ENCODE measurements at regions not wholly inside any gene's neighbourhood (a gene's known extent, or its start where the extent isn't known, plus 50 kb on each side); places are given as distances from the start of the nearest gene placed in this dataset.
A peak's percentile ranks its signal among the peaks of the same experiment; 100 is the strongest.

GRCh38 chr6:105748737-105749161 is 337.4 kb upstream of the PRDM1 start:
- DNase-seq (no peak), ATAC-seq (no peak)
- H3K27me3 Mint-ChIP-seq = no peaks in the 10 kb centered on the region
- H3K4me1 Mint-ChIP-seq = peaks cover 51% of the 10 kb centered on the region
- H3K36me3 Mint-ChIP-seq = peaks cover 21% of the 10 kb centered on the region
- CTCF ChIA-PET = interaction anchor here (1.4 kb wide), 1 partner anchor 9 kb away, joined by 3 read pairs; no protein-coding TSS in a partner anchor
- H3K9me3 Mint-ChIP-seq (ENCODE audit: low read depth) = no peaks in the 10 kb centered on the region
- no peak overlapping the region for H3K4me3 Mint-ChIP-seq
- no peak overlapping the region for H3K27ac Mint-ChIP-seq

- ATAC-seq (no peak), DNase-seq (no peak)
- H3K9me3 Mint-ChIP-seq (ENCODE audit: low read depth) = no peaks in the 10 kb centered on the region
- peaks cover 24% of the 10 kb centered on the region for H3K36me3 Mint-ChIP-seq
- H3K27me3 Mint-ChIP-seq = no peaks in the 10 kb centered on the region
- H3K27ac Mint-ChIP-seq = no peak overlapping the region
- H3K4me1 Mint-ChIP-seq = peaks cover 58% of the 10 kb centered on the region
- CTCF ChIA-PET = interaction anchor here (1.3 to 1.4 kb wide), 2 partner anchors 9 to 10 kb away, joined by 3 to 4 read pairs; no protein-coding TSS in a partner anchor
- H3K4me3 Mint-ChIP-seq = no peak overlapping the region
These were observed 338.2 kb upstream of the PRDM1 start for GRCh38 chr6:105747823-105748405.

- CTCF ChIA-PET = interaction anchor here (1.1 kb wide), 1 partner anchor 315 kb away, joined by 3 read pairs; no protein-coding TSS in a partner anchor
- ATAC-seq = peak; percentile 28
These were observed 339.6 kb upstream of the PRDM1 start for GRCh38 chr6:105746509-105746908.

GRCh38 chr6:105746130-105746505 is 340.0 kb upstream of the PRDM1 start:
- Mint-ChIP-seq H3K9me3 (ENCODE audit: low read depth) (no peaks in the 10 kb centered on the region), H3K27me3 (no peaks in the 10 kb centered on the region), H3K4me3 (no peak overlapping the region), H3K36me3 (peaks cover 33% of the 10 kb centered on the region), H3K4me1 (peaks cover 57% of the 10 kb centered on the region), H3K27ac (peak overlapping the region; percentile 41)
- DNase-seq (no peak), ATAC-seq (no peak)
- CTCF ChIA-PET = interaction anchor here (0.8 to 1.1 kb wide), 2 partner anchors 100 to 314 kb away, joined by 3 read pairs; no protein-coding TSS in a partner anchor

More at GRCh38 chr6:105746509-105746908, 339.6 kb upstream of the PRDM1 start:
- peaks cover 56% of the 10 kb centered on the region for H3K4me1 Mint-ChIP-seq
- no peak overlapping the region for H3K4me3 Mint-ChIP-seq
- peak overlapping the region; percentile 41 for H3K27ac Mint-ChIP-seq
- H3K36me3 Mint-ChIP-seq = peaks cover 30% of the 10 kb centered on the region
- no peak for DNase-seq
- no peaks in the 10 kb centered on the region for H3K27me3 Mint-ChIP-seq
- H3K9me3 Mint-ChIP-seq (ENCODE audit: low read depth) = no peaks in the 10 kb centered on the region

GRCh38 chr6:105745464-105746129 is 340.5 kb upstream of the PRDM1 start:
- H3K36me3 Mint-ChIP-seq = peaks cover 33% of the 10 kb centered on the region
- CTCF ChIA-PET = interaction anchor here (0.8 to 1.1 kb wide), 2 partner anchors 99 to 314 kb away, joined by 3 read pairs; no protein-coding TSS in a partner anchor
- peak overlapping the region; percentile 84 for H3K27ac Mint-ChIP-seq
- ATAC-seq (peak; percentile 31), DNase-seq (no peak)
- no peak overlapping the region for H3K4me3 Mint-ChIP-seq
- H3K27me3 Mint-ChIP-seq = no peaks in the 10 kb centered on the region
- peaks cover 61% of the 10 kb centered on the region for H3K4me1 Mint-ChIP-seq
- no peaks in the 10 kb centered on the region for H3K9me3 Mint-ChIP-seq (ENCODE audit: low read depth)

- peaks cover 62% of the 10 kb centered on the region for H3K4me1 Mint-ChIP-seq
- DNase-seq (no peak), ATAC-seq (peak; percentile 59)
- peaks cover 35% of the 10 kb centered on the region for H3K36me3 Mint-ChIP-seq
- CTCF ChIA-PET = interaction anchor here (1.0 kb wide), 1 partner anchor 9 kb away, joined by 4 read pairs; no protein-coding TSS in a partner anchor
- no peak overlapping the region for H3K4me3 Mint-ChIP-seq
- peak overlapping the region; percentile 84 for H3K27ac Mint-ChIP-seq
- H3K9me3 Mint-ChIP-seq (ENCODE audit: low read depth) = no peaks in the 10 kb centered on the region
- H3K27me3 Mint-ChIP-seq = no peaks in the 10 kb centered on the region
These were observed 341.3 kb upstream of the PRDM1 start for GRCh38 chr6:105744815-105745214.

- Mint-ChIP-seq H3K4me3 (no peak overlapping the region), H3K27ac (no peak overlapping the region), H3K4me1 (peaks cover 64% of the 10 kb centered on the region), H3K9me3 (ENCODE audit: low read depth) (peaks cover 10% of the 10 kb centered on the region), H3K27me3 (no peaks in the 10 kb centered on the region), H3K36me3 (peaks cover 53% of the 10 kb centered on the region)
- ATAC-seq (no peak), DNase-seq (no peak)
- CTCF ChIA-PET = interaction anchor here (1.2 to 1.3 kb wide), 2 partner anchors 9 to 54 kb away, joined by 3 to 4 read pairs; no protein-coding TSS in a partner anchor
These were observed 338.2 kb upstream of the PREP start for GRCh38 chr6:105740946-105741645.

GRCh38 chr6:105739764-105740163 is 336.9 kb upstream of the PREP start:
- no peak for ATAC-seq
- H3K27ac Mint-ChIP-seq = no peak overlapping the region
- no peaks in the 10 kb centered on the region for H3K27me3 Mint-ChIP-seq
- DNase-seq = no peak
- H3K4me3 Mint-ChIP-seq = no peak overlapping the region
- peaks cover 56% of the 10 kb centered on the region for H3K4me1 Mint-ChIP-seq
- CTCF ChIA-PET = no interaction called here
- peaks cover 11% of the 10 kb centered on the region for H3K9me3 Mint-ChIP-seq (ENCODE audit: low read depth)
- peaks cover 62% of the 10 kb centered on the region for H3K36me3 Mint-ChIP-seq

- Mint-ChIP-seq H3K36me3 (peaks cover 48% of the 10 kb centered on the region), H3K4me1 (peaks cover 54% of the 10 kb centered on the region), H3K4me3 (no peak overlapping the region), H3K9me3 (ENCODE audit: low read depth) (peaks cover 14% of the 10 kb centered on the region), H3K27ac (no peak overlapping the region), H3K27me3 (no peaks in the 10 kb centered on the region)
- DNase-seq = no peak
- no peak for ATAC-seq
- CTCF ChIA-PET = interaction anchor here (1.4 to 3.0 kb wide), 2 partner anchors 92 to 352 kb away, joined by 3 to 17 read pairs; partner anchors contain the start of gene PRDM1
These were observed 330.8 kb upstream of the PREP start for GRCh38 chr6:105733556-105734162.

GRCh38 chr6:105728995-105729394 is 326.1 kb upstream of the PREP start:
- peaks cover 35% of the 10 kb centered on the region for H3K4me1 Mint-ChIP-seq
- ATAC-seq (no peak), DNase-seq (no peak)
- H3K9me3 Mint-ChIP-seq (ENCODE audit: low read depth) = peaks cover 2% of the 10 kb centered on the region
- H3K4me3 Mint-ChIP-seq = no peak overlapping the region
- CTCF ChIA-PET = interaction anchor here (1.0 kb wide), 1 partner anchor 357 kb away, joined by 3 read pairs; the partner anchor contains the start of gene PRDM1
- no peak overlapping the region for H3K27ac Mint-ChIP-seq
- peaks cover 17% of the 10 kb centered on the region for H3K36me3 Mint-ChIP-seq
- H3K27me3 Mint-ChIP-seq = no peaks in the 10 kb centered on the region

GRCh38 chr6:105726902-105727655 is 324.2 kb upstream of the PREP start:
- CTCF ChIA-PET = interaction anchor here (1.1 to 1.4 kb wide), 2 partner anchors 13 to 79 kb away, joined by 4 to 5 read pairs; no protein-coding TSS in a partner anchor
- H3K27ac Mint-ChIP-seq = no peak overlapping the region
- ATAC-seq (no peak), DNase-seq (no peak)
- no peaks in the 10 kb centered on the region for H3K27me3 Mint-ChIP-seq
- H3K36me3 Mint-ChIP-seq = peaks cover 17% of the 10 kb centered on the region
- peaks cover 27% of the 10 kb centered on the region for H3K4me1 Mint-ChIP-seq
- H3K4me3 Mint-ChIP-seq = no peak overlapping the region
- H3K9me3 Mint-ChIP-seq (ENCODE audit: low read depth) = peaks cover 2% of the 10 kb centered on the region

GRCh38 chr6:105714846-105715245 is 312.0 kb upstream of the PREP start:
- Mint-ChIP-seq H3K27ac (no peak overlapping the region), H3K27me3 (no peaks in the 10 kb centered on the region), H3K9me3 (ENCODE audit: low read depth) (peaks cover 23% of the 10 kb centered on the region), H3K4me1 (no peaks in the 10 kb centered on the region), H3K4me3 (no peak overlapping the region), H3K36me3 (peaks cover 34% of the 10 kb centered on the region)
- CTCF ChIA-PET = interaction anchor here (1.0 to 1.5 kb wide), 2 partner anchors 13 to 48 kb away, joined by 3 to 4 read pairs; no protein-coding TSS in a partner anchor
- DNase-seq (no peak), ATAC-seq (no peak)
